ENCODE measurements at regions not wholly inside any gene's neighbourhood (a gene's known extent, or its start where the extent isn't known, plus 50 kb on each side); places are given as distances from the start of the nearest gene placed in this dataset.

DNA sequence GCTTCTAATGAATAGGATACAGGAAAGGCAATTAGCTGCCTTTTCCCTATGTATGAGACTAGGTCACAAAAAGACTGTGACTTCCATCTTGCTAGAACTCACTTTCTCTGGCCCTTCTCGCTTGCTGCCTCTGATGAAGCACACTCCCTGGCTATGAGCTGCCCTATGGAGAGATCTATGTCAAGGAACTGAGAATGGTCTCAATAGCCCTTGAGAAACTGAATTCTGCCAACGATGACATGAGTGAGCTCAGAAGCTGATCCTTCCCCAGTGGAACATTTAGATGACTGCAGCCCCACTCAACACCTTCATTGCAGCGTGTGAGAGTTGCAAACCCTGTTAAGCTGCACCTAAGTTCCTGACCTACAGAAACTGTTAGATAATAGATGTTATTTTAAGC, 309.8 kb downstream of the COG6 start:
- TF ChIP-seq, protein P1, sequence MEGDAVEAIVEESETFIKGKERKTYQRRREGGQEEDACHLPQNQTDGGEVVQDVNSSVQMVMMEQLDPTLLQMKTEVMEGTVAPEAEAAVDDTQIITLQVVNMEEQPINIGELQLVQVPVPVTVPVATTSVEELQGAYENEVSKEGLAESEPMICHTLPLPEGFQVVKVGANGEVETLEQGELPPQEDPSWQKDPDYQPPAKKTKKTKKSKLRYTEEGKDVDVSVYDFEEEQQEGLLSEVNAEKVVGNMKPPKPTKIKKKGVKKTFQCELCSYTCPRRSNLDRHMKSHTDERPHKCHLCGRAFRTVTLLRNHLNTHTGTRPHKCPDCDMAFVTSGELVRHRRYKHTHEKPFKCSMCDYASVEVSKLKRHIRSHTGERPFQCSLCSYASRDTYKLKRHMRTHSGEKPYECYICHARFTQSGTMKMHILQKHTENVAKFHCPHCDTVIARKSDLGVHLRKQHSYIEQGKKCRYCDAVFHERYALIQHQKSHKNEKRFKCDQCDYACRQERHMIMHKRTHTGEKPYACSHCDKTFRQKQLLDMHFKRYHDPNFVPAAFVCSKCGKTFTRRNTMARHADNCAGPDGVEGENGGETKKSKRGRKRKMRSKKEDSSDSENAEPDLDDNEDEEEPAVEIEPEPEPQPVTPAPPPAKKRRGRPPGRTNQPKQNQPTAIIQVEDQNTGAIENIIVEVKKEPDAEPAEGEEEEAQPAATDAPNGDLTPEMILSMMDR (optimal IDR thresholded peaks at IDR 0.05 in 1 of 3, IDR thresholded peaks at IDR 0.05 in 1 of 3, conservative IDR thresholded peaks at IDR 0.05 in 1 of 3; ENCODE audit: extremely low read depth in 1 of 3, insufficient read depth in 2 of 3, low read length in 3 of 3): no peak
- no peak for TF ChIP-seq EZH2 (IDR thresholded peaks at IDR 0.05; ENCODE audit: low read length)

Measured in keratinocyte (primary cell).